ENCODE measurements at regions not wholly inside any gene's neighbourhood (a gene's known extent, or its start where the extent isn't known, plus 50 kb on each side); places are given as distances from the start of the nearest gene placed in this dataset.

DNA sequence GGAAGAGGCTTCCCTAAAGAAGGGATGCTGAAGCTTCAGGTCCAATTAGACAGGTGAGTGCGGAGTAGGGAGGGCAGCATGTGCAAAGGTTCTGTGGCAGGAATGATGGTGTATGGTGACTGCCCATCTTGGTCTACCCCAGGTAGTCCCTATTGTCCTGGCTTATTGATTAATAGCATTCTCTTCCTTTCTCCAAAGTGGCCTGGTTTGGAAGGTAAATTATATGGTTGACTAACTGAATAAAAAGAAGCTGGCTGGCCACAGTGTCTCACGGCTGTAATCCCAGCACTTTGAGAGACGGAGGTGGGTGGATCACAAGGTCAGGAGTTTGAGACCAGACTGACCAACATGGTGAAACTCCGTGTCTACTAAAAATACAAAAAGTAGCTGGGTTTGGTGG lies 230.5 kb downstream of the MIAT start (continued):
- TF ChIP-seq, protein P1, sequence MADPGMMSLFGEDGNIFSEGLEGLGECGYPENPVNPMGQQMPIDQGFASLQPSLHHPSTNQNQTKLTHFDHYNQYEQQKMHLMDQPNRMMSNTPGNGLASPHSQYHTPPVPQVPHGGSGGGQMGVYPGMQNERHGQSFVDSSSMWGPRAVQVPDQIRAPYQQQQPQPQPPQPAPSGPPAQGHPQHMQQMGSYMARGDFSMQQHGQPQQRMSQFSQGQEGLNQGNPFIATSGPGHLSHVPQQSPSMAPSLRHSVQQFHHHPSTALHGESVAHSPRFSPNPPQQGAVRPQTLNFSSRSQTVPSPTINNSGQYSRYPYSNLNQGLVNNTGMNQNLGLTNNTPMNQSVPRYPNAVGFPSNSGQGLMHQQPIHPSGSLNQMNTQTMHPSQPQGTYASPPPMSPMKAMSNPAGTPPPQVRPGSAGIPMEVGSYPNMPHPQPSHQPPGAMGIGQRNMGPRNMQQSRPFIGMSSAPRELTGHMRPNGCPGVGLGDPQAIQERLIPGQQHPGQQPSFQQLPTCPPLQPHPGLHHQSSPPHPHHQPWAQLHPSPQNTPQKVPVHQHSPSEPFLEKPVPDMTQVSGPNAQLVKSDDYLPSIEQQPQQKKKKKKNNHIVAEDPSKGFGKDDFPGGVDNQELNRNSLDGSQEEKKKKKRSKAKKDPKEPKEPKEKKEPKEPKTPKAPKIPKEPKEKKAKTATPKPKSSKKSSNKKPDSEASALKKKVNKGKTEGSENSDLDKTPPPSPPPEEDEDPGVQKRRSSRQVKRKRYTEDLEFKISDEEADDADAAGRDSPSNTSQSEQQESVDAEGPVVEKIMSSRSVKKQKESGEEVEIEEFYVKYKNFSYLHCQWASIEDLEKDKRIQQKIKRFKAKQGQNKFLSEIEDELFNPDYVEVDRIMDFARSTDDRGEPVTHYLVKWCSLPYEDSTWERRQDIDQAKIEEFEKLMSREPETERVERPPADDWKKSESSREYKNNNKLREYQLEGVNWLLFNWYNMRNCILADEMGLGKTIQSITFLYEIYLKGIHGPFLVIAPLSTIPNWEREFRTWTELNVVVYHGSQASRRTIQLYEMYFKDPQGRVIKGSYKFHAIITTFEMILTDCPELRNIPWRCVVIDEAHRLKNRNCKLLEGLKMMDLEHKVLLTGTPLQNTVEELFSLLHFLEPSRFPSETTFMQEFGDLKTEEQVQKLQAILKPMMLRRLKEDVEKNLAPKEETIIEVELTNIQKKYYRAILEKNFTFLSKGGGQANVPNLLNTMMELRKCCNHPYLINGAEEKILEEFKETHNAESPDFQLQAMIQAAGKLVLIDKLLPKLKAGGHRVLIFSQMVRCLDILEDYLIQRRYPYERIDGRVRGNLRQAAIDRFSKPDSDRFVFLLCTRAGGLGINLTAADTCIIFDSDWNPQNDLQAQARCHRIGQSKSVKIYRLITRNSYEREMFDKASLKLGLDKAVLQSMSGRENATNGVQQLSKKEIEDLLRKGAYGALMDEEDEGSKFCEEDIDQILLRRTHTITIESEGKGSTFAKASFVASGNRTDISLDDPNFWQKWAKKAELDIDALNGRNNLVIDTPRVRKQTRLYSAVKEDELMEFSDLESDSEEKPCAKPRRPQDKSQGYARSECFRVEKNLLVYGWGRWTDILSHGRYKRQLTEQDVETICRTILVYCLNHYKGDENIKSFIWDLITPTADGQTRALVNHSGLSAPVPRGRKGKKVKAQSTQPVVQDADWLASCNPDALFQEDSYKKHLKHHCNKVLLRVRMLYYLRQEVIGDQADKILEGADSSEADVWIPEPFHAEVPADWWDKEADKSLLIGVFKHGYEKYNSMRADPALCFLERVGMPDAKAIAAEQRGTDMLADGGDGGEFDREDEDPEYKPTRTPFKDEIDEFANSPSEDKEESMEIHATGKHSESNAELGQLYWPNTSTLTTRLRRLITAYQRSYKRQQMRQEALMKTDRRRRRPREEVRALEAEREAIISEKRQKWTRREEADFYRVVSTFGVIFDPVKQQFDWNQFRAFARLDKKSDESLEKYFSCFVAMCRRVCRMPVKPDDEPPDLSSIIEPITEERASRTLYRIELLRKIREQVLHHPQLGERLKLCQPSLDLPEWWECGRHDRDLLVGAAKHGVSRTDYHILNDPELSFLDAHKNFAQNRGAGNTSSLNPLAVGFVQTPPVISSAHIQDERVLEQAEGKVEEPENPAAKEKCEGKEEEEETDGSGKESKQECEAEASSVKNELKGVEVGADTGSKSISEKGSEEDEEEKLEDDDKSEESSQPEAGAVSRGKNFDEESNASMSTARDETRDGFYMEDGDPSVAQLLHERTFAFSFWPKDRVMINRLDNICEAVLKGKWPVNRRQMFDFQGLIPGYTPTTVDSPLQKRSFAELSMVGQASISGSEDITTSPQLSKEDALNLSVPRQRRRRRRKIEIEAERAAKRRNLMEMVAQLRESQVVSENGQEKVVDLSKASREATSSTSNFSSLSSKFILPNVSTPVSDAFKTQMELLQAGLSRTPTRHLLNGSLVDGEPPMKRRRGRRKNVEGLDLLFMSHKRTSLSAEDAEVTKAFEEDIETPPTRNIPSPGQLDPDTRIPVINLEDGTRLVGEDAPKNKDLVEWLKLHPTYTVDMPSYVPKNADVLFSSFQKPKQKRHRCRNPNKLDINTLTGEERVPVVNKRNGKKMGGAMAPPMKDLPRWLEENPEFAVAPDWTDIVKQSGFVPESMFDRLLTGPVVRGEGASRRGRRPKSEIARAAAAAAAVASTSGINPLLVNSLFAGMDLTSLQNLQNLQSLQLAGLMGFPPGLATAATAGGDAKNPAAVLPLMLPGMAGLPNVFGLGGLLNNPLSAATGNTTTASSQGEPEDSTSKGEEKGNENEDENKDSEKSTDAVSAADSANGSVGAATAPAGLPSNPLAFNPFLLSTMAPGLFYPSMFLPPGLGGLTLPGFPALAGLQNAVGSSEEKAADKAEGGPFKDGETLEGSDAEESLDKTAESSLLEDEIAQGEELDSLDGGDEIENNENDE (IDR thresholded peaks at IDR 0.05; ENCODE audit: insufficient replicate concordance, low read length): no peak
- TF ChIP-seq RAD21 (IDR thresholded peaks at IDR 0.05 in 1 of 2, conservative IDR thresholded peaks at IDR 0.05 in 1 of 2; ENCODE audit: low read depth in 2 of 2, low read length in 2 of 2): no peak
- TF ChIP-seq CBX5 (IDR thresholded peaks at IDR 0.05; ENCODE audit: low read depth, low read length): no peak
- no peak for TF ChIP-seq EP300 (IDR thresholded peaks at IDR 0.05; ENCODE audit: borderline replicate concordance in 1 of 2, low read depth in 2 of 2, low read length in 2 of 2)
- no peak for TF ChIP-seq TCF12 (IDR thresholded peaks at IDR 0.05; ENCODE audit: low read depth, low read length)
- TF ChIP-seq SIX5 (IDR thresholded peaks at IDR 0.05; ENCODE audit: low read depth, low read length): no peak
- no peak for TF ChIP-seq CHD1 (IDR thresholded peaks at IDR 0.05; ENCODE audit: low read depth, low read length)
- TF ChIP-seq, protein P2, sequence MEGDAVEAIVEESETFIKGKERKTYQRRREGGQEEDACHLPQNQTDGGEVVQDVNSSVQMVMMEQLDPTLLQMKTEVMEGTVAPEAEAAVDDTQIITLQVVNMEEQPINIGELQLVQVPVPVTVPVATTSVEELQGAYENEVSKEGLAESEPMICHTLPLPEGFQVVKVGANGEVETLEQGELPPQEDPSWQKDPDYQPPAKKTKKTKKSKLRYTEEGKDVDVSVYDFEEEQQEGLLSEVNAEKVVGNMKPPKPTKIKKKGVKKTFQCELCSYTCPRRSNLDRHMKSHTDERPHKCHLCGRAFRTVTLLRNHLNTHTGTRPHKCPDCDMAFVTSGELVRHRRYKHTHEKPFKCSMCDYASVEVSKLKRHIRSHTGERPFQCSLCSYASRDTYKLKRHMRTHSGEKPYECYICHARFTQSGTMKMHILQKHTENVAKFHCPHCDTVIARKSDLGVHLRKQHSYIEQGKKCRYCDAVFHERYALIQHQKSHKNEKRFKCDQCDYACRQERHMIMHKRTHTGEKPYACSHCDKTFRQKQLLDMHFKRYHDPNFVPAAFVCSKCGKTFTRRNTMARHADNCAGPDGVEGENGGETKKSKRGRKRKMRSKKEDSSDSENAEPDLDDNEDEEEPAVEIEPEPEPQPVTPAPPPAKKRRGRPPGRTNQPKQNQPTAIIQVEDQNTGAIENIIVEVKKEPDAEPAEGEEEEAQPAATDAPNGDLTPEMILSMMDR (IDR thresholded peaks at IDR 0.05; ENCODE audit: control extremely low read depth in 1 of 3, insufficient read depth in 1 of 3, low read depth in 1 of 3, low read length in 3 of 3): no peak
- TF ChIP-seq CREB1 (IDR thresholded peaks at IDR 0.05): no peak
- TF ChIP-seq RFX5 (IDR thresholded peaks at IDR 0.05; ENCODE audit: borderline replicate concordance, low read depth, low read length): no peak

Data from H1 (cell line).